ENCODE measurements at regions not wholly inside any gene's neighbourhood (a gene's known extent, or its start where the extent isn't known, plus 50 kb on each side); places are given as distances from the start of the nearest gene placed in this dataset.

GRCh38 chr21:35528116-35529042, 479.3 kb upstream of the RUNX1 start:
- ATAC-seq (peak; percentile 67), DNase-seq (peak; percentile 66)
- no peaks in the 10 kb centered on the region for H3K36me3 Mint-ChIP-seq (ENCODE audit: low read depth)
- peak overlapping the region; percentile 70 for H3K4me3 Mint-ChIP-seq
- H3K27ac Mint-ChIP-seq = peak overlapping the region; percentile 88
- H3K9me3 Mint-ChIP-seq = no peaks in the 10 kb centered on the region
- H3K27me3 Mint-ChIP-seq = no peaks in the 10 kb centered on the region
- ChIA-PET POLR2A (no interaction called here), CTCF (no interaction called here)
- intact Hi-C loops (cut with micrococcal nuclease) = no loop called here
- peaks cover 45% of the 10 kb centered on the region for H3K4me1 Mint-ChIP-seq (ENCODE audit: low read depth)
- TF ChIP-seq CTCF (IDR thresholded peaks at IDR 0.05) = no peak

GRCh38 chr21:35527358-35527757, 478.3 kb upstream of the RUNX1 start:
- intact Hi-C loops (cut with micrococcal nuclease) = no loop called here
- POLR2A ChIA-PET = no interaction called here
- Mint-ChIP-seq H3K4me3 (no peak overlapping the region), H3K36me3 (ENCODE audit: low read depth) (no peaks in the 10 kb centered on the region), H3K27me3 (no peaks in the 10 kb centered on the region), H3K4me1 (ENCODE audit: low read depth) (peaks cover 45% of the 10 kb centered on the region), H3K27ac (peak overlapping the region; percentile 88), H3K9me3 (no peaks in the 10 kb centered on the region)
- DNase-seq (no peak), ATAC-seq (no peak)
- TF ChIP-seq CTCF (IDR thresholded peaks at IDR 0.05) = no peak
- CTCF ChIA-PET = no interaction called here

- intact Hi-C loops (cut with micrococcal nuclease) = no loop called here
- H3K36me3 Mint-ChIP-seq (ENCODE audit: low read depth) = no peaks in the 10 kb centered on the region
- H3K9me3 Mint-ChIP-seq = no peaks in the 10 kb centered on the region
- peak; percentile 58 for DNase-seq
- CTCF ChIA-PET = interaction anchor here (1.0 kb wide), 1 partner anchor 20 kb away, joined by 3 read pairs; no protein-coding TSS in a partner anchor
- H3K27ac Mint-ChIP-seq = peak overlapping the region; percentile 17
- peaks cover 44% of the 10 kb centered on the region for H3K4me1 Mint-ChIP-seq (ENCODE audit: low read depth)
- ATAC-seq = peak; percentile 70
- POLR2A ChIA-PET = interaction anchor here (1.0 kb wide), 1 partner anchor 686 kb away, joined by 3 read pairs; no protein-coding TSS in a partner anchor
- H3K27me3 Mint-ChIP-seq = no peaks in the 10 kb centered on the region
- no peak for TF ChIP-seq CTCF (IDR thresholded peaks at IDR 0.05)
- no peak overlapping the region for H3K4me3 Mint-ChIP-seq
Observed at GRCh38 chr21:35525443-35525842, 476.3 kb upstream of the RUNX1 start.

GRCh38 chr21:35521852-35522505, 472.9 kb upstream of the RUNX1 start:
- DNase-seq = no peak
- intact Hi-C loops (cut with micrococcal nuclease) = no loop called here
- H3K27me3 Mint-ChIP-seq = no peaks in the 10 kb centered on the region
- CTCF ChIA-PET = no interaction called here
- POLR2A ChIA-PET = no interaction called here
- H3K4me3 Mint-ChIP-seq = no peak overlapping the region
- ATAC-seq = no peak
- H3K27ac Mint-ChIP-seq = no peak overlapping the region
- H3K36me3 Mint-ChIP-seq (ENCODE audit: low read depth) = no peaks in the 10 kb centered on the region
- H3K4me1 Mint-ChIP-seq (ENCODE audit: low read depth) = peaks cover 17% of the 10 kb centered on the region
- H3K9me3 Mint-ChIP-seq = no peaks in the 10 kb centered on the region
- TF ChIP-seq CTCF (IDR thresholded peaks at IDR 0.05) = no peak

- POLR2A ChIA-PET = interaction anchor here (0.9 kb wide), 1 partner anchor 48 kb away, joined by 3 read pairs; no protein-coding TSS in a partner anchor
- TF ChIP-seq CTCF (IDR thresholded peaks at IDR 0.05) = no peak
- Mint-ChIP-seq H3K4me1 (ENCODE audit: low read depth) (peaks cover 17% of the 10 kb centered on the region), H3K4me3 (no peak overlapping the region), H3K27ac (no peak overlapping the region), H3K9me3 (no peaks in the 10 kb centered on the region), H3K36me3 (ENCODE audit: low read depth) (no peaks in the 10 kb centered on the region), H3K27me3 (no peaks in the 10 kb centered on the region)
- ATAC-seq (no peak), DNase-seq (no peak)
- intact Hi-C loops (cut with micrococcal nuclease) = no loop called here
- CTCF ChIA-PET = no interaction called here
Observed at GRCh38 chr21:35521293-35521692, 472.2 kb upstream of the RUNX1 start.

All from activated CD8-positive, alpha-beta T cell treated with anti-CD3 and anti-CD28 coated beads for 36 hours (primary cell).